Liver (tissue), 3 donors: ENCODE measurements at regions not wholly inside any gene's neighbourhood (a gene's known extent, or its start where the extent isn't known, plus 50 kb on each side); places are given as distances from the start of the nearest gene placed in this dataset.

Experiments
- CTCF ChIP-seq: fragments of 150-350 bp; IDR thresholded peaks from 2 replicates; pipeline ENCODE4 v1.5.1; 2017; ENCODE audit warnings: improper control_type of control experiment, low read depth, low read length; ENCODE audit not compliant: missing input control
- FOXA2 ChIP-seq: IDR thresholded peaks from 2 replicates; pipeline ENCODE4 v1.6.1; 2016; ENCODE audit warnings: antibody characterized with exemption
- GABPA ChIP-seq, 2 donors: IDR thresholded peaks in 1 of 2; conservative IDR thresholded peaks in 1 of 2; 2 replicates each; pipeline ENCODE4 v1.6.1; 2016; ENCODE audit warnings: antibody characterized with exemption in 2 of 2, mild to moderate bottlenecking in 1 of 2, moderate library complexity in 1 of 2
- MAX ChIP-seq: IDR thresholded peaks from 2 replicates; pipeline ENCODE4 v1.6.1; 2016; ENCODE audit warnings: antibody characterized with exemption
- RAD21 ChIP-seq, 2 donors: IDR thresholded peaks; 2 replicates each; pipeline ENCODE4 v1.6.1; 2016; ENCODE audit warnings: antibody characterized with exemption in 2 of 2, mild to moderate bottlenecking in 2 of 2
- REST ChIP-seq: IDR thresholded peaks from 2 replicates; pipeline ENCODE4 v1.6.1; 2016; ENCODE audit warnings: antibody characterized with exemption, mild to moderate bottlenecking
- TAF1 ChIP-seq: conservative IDR thresholded peaks from 2 replicates; pipeline ENCODE4 v1.6.1; 2016; ENCODE audit warnings: antibody characterized with exemption, mild to moderate bottlenecking
- YY1 ChIP-seq: IDR thresholded peaks from 2 replicates; pipeline ENCODE4 v1.6.1; 2016; ENCODE audit warnings: antibody characterized with exemption, mild to moderate bottlenecking
- donor health status: healthy.
- donor health status: healthy.

- TF ChIP-seq CTCF: no peak
- TF ChIP-seq YY1: no peak
- no peak for TF ChIP-seq FOXA2
- no peak for TF ChIP-seq MAX
- no peak for TF ChIP-seq TAF1
- no peak for TF ChIP-seq RAD21 (IDR thresholded peaks at IDR 0.05)
- no peak for TF ChIP-seq GABPA (IDR thresholded peaks at IDR 0.05 in 1 of 2, conservative IDR thresholded peaks at IDR 0.05 in 1 of 2)
- TF ChIP-seq REST: no peak
These were observed 57.3 kb upstream of the DLX4 start for GRCh38 chr17:49911719-49912118.
